Liver (tissue), 8 donors: ENCODE measurements at regions not wholly inside any gene's neighbourhood (a gene's known extent, or its start where the extent isn't known, plus 50 kb on each side); places are given as distances from the start of the nearest gene placed in this dataset.

Experiments used
- DNase-seq: peaks from one replicate; pipeline ENCODE4 v3.0.0-alpha.2; 2017; ENCODE audit warnings: low spot score
- H3K27ac ChIP-seq, 2 donors: one replicate each; pipeline ENCODE4 v1.7.0; 2013; ENCODE audit warnings: inconsistent platforms in 2 of 2, low read length in 2 of 2, control low read depth in 1 of 2, low read depth in 1 of 2, mild to moderate bottlenecking in 1 of 2
- H3K27me3 ChIP-seq, 4 donors: one replicate each; pipeline versions ENCODE4 v1.6.1 to v1.7.0; 2013; ENCODE audit warnings: low read length in 3 of 4, inconsistent platforms in 1 of 4, mild to moderate bottlenecking in 1 of 4, moderate library complexity in 1 of 4; ENCODE audit not compliant: control insufficient read depth in 4 of 4, insufficient read depth in 4 of 4
- H3K36me3 ChIP-seq, 4 donors: one replicate each; pipeline versions ENCODE4 v1.6.1 to v1.7.0; 2013; ENCODE audit warnings: low read length in 3 of 4, mild to moderate bottlenecking in 3 of 4, low read depth in 1 of 4, moderate library complexity in 1 of 4; ENCODE audit not compliant: control insufficient read depth in 4 of 4, insufficient read depth in 3 of 4
- H3K4me1 ChIP-seq, 4 donors: one replicate each; pipeline versions ENCODE4 v1.6.1 to v1.7.0; 2013; ENCODE audit warnings: low read length in 3 of 4, mild to moderate bottlenecking in 3 of 4, moderate library complexity in 1 of 4; ENCODE audit not compliant: control insufficient read depth in 4 of 4, insufficient read depth in 4 of 4
- H3K4me3 ChIP-seq, 3 donors: one replicate each; pipeline versions ENCODE4 v1.6.1 to v1.7.0; 2013; ENCODE audit warnings: low read length in 3 of 3, control low read depth in 1 of 3, low read depth in 1 of 3, mild to moderate bottlenecking in 1 of 3
- H3K9ac ChIP-seq, 2 donors: one replicate each; pipeline ENCODE4 v1.7.0; 2013; ENCODE audit warnings: low read length in 2 of 2, mild to moderate bottlenecking in 2 of 2, moderate library complexity in 2 of 2, control low read depth in 1 of 2, low read depth in 1 of 2
- H3K9me3 ChIP-seq, 4 donors: one replicate each; pipeline versions ENCODE4 v1.6.1 to v1.7.0; 2013; ENCODE audit warnings: low read length in 3 of 4; ENCODE audit not compliant: control insufficient read depth in 4 of 4
- EGR1 ChIP-seq, 2 donors: IDR thresholded peaks; 2 replicates each; pipeline ENCODE4 v1.6.1; 2016 to 2018; ENCODE audit warnings: antibody characterized with exemption in 2 of 2, low read depth in 2 of 2
- FOXA2 ChIP-seq: IDR thresholded peaks from 2 replicates; pipeline ENCODE4 v1.6.1; 2016; ENCODE audit warnings: antibody characterized with exemption
- HNF4A ChIP-seq, 2 donors: conservative IDR thresholded peaks; 2 replicates each; pipeline ENCODE4 v1.6.1; 2016; ENCODE audit warnings: antibody characterized with exemption in 2 of 2, mild to moderate bottlenecking in 2 of 2
- HNF4G ChIP-seq: IDR thresholded peaks from 2 replicates; pipeline ENCODE4 v1.6.1; 2016; ENCODE audit warnings: antibody characterized with exemption
- JUND ChIP-seq, 2 donors: IDR thresholded peaks; 2 replicates each; pipeline ENCODE4 v1.6.1; 2016; ENCODE audit warnings: antibody characterized with exemption in 2 of 2
- RAD21 ChIP-seq, 2 donors: IDR thresholded peaks; 2 replicates each; pipeline ENCODE4 v1.6.1; 2016; ENCODE audit warnings: antibody characterized with exemption in 2 of 2, mild to moderate bottlenecking in 2 of 2
- TAF1 ChIP-seq: conservative IDR thresholded peaks from 2 replicates; pipeline ENCODE4 v1.6.1; 2016; ENCODE audit warnings: antibody characterized with exemption, mild to moderate bottlenecking
- YY1 ChIP-seq: IDR thresholded peaks from 2 replicates; pipeline ENCODE4 v1.6.1; 2016; ENCODE audit warnings: antibody characterized with exemption, mild to moderate bottlenecking
- WGBS: extraction: QIAGEN DNeasy Blood & Tissue Kit; methylation state at CpG from one replicate; pipeline ENCODE4 v1.1.7; 2013; 5-methylcytosine and 5-hydroxymethylcytosine counted together
- TF ChIP-seq, protein P1 (sequence below): IDR thresholded peaks from 2 replicates; pipeline ENCODE4 v1.6.1; 2016; ENCODE audit warnings: antibody characterized with exemption
- TF ChIP-seq, protein P2 (sequence below): fragments of 150-350 bp; IDR thresholded peaks from 2 replicates; pipeline ENCODE4 v1.5.1; 2017; ENCODE audit warnings: improper control_type of control experiment, low read depth, low read length; ENCODE audit not compliant: missing input control
- TF ChIP-seq, protein P3 (sequence below): IDR thresholded peaks from 2 replicates; pipeline ENCODE4 v1.6.1; 2016; ENCODE audit warnings: antibody characterized with exemption, mild to moderate bottlenecking
- donor health status: healthy.
- donor health status: healthy.
- donor health status: healthy.
- donor health status: healthy.
- donor health status: healthy.

DNA sequence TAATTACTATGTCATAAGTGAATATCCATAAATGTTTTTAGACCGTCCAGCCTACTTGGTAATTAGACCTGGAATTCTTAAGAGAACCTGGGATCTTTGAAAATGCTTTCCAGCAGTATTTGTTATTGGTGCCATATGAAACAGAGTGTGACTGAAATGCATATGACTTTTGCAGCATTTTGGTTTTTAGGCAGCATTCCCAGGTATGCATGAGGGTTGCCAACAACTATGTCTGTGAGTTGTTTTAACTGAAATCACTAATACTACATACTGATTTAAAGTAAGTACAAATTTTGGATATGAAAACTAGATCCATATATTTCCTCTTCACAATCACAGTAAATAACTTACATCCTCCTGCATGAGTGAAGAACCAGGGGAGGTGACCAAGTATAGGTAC, 437.7 kb upstream of the FAR2 start:
- H3K4me3 ChIP-seq: no peak overlapping the region
- H3K27me3 ChIP-seq: peaks cover 0 to 2% (median 0%) of the 10 kb centered on the region in 4 donors
- 75% methylated on average over 1 of the region's 1 CpG for WGBS
- TF ChIP-seq EGR1 (IDR thresholded peaks at IDR 0.05; ENCODE audit: low read depth in 2 of 2) (no peak), HNF4G (no peak), TAF1 (no peak), RAD21 (IDR thresholded peaks at IDR 0.05) (no peak), JUND (IDR thresholded peaks at IDR 0.05) (no peak)
- TF ChIP-seq, protein P1, sequence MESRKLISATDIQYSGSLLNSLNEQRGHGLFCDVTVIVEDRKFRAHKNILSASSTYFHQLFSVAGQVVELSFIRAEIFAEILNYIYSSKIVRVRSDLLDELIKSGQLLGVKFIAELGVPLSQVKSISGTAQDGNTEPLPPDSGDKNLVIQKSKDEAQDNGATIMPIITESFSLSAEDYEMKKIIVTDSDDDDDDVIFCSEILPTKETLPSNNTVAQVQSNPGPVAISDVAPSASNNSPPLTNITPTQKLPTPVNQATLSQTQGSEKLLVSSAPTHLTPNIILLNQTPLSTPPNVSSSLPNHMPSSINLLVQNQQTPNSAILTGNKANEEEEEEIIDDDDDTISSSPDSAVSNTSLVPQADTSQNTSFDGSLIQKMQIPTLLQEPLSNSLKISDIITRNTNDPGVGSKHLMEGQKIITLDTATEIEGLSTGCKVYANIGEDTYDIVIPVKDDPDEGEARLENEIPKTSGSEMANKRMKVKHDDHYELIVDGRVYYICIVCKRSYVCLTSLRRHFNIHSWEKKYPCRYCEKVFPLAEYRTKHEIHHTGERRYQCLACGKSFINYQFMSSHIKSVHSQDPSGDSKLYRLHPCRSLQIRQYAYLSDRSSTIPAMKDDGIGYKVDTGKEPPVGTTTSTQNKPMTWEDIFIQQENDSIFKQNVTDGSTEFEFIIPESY: no peak
- TF ChIP-seq, protein P2, sequence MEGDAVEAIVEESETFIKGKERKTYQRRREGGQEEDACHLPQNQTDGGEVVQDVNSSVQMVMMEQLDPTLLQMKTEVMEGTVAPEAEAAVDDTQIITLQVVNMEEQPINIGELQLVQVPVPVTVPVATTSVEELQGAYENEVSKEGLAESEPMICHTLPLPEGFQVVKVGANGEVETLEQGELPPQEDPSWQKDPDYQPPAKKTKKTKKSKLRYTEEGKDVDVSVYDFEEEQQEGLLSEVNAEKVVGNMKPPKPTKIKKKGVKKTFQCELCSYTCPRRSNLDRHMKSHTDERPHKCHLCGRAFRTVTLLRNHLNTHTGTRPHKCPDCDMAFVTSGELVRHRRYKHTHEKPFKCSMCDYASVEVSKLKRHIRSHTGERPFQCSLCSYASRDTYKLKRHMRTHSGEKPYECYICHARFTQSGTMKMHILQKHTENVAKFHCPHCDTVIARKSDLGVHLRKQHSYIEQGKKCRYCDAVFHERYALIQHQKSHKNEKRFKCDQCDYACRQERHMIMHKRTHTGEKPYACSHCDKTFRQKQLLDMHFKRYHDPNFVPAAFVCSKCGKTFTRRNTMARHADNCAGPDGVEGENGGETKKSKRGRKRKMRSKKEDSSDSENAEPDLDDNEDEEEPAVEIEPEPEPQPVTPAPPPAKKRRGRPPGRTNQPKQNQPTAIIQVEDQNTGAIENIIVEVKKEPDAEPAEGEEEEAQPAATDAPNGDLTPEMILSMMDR: no peak
- TF ChIP-seq, protein P3, sequence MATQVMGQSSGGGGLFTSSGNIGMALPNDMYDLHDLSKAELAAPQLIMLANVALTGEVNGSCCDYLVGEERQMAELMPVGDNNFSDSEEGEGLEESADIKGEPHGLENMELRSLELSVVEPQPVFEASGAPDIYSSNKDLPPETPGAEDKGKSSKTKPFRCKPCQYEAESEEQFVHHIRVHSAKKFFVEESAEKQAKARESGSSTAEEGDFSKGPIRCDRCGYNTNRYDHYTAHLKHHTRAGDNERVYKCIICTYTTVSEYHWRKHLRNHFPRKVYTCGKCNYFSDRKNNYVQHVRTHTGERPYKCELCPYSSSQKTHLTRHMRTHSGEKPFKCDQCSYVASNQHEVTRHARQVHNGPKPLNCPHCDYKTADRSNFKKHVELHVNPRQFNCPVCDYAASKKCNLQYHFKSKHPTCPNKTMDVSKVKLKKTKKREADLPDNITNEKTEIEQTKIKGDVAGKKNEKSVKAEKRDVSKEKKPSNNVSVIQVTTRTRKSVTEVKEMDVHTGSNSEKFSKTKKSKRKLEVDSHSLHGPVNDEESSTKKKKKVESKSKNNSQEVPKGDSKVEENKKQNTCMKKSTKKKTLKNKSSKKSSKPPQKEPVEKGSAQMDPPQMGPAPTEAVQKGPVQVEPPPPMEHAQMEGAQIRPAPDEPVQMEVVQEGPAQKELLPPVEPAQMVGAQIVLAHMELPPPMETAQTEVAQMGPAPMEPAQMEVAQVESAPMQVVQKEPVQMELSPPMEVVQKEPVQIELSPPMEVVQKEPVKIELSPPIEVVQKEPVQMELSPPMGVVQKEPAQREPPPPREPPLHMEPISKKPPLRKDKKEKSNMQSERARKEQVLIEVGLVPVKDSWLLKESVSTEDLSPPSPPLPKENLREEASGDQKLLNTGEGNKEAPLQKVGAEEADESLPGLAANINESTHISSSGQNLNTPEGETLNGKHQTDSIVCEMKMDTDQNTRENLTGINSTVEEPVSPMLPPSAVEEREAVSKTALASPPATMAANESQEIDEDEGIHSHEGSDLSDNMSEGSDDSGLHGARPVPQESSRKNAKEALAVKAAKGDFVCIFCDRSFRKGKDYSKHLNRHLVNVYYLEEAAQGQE: no peak
- no peak overlapping the region for H3K9ac ChIP-seq
- no peaks in the 10 kb centered on the region for H3K4me1 ChIP-seq
- no peaks in the 10 kb centered on the region for H3K36me3 ChIP-seq
- peaks cover 0 to 10% (median 0%) of the 10 kb centered on the region in 4 donors for H3K9me3 ChIP-seq
- DNase-seq: no peak
- no peak overlapping the region for H3K27ac ChIP-seq

DNA sequence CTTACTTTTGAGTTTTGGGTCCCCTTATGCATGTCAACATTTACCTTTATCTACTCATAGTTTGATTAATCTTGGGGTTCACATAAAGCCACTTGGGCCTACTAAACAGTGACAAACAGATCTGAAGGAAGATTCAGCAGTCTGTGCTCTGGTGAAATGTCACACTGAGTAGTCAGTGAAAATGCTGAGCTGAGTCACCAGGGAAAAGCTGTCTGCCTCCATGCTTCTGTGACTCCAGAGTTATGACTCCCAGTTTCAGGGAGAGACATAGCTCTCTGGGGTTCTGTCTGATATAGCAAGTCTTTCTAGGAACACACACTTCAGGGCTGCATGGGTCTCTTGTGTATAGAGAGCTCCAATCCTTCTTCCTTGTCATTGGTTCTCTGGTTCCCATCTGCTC, 406.3 kb upstream of the FAR2 start:
- Histone ChIP-seq H3K9me3 (no peaks in the 10 kb centered on the region), H3K36me3 (no peaks in the 10 kb centered on the region), H3K9ac (no peak overlapping the region), H3K27me3 (no peaks in the 10 kb centered on the region), H3K27ac (no peak overlapping the region), H3K4me3 (no peak overlapping the region), H3K4me1 (no peaks in the 10 kb centered on the region)
- no peak for DNase-seq
- TF ChIP-seq YY1: no peak
- no peak for TF ChIP-seq JUND (IDR thresholded peaks at IDR 0.05)
- TF ChIP-seq TAF1: no peak
- no peak for TF ChIP-seq FOXA2
- TF ChIP-seq HNF4A (conservative IDR thresholded peaks at IDR 0.05): no peak
